ENCODE measurements at regions not wholly inside any gene's neighbourhood (a gene's known extent, or its start where the extent isn't known, plus 50 kb on each side); places are given as distances from the start of the nearest gene placed in this dataset.

- in situ Hi-C loops (cut with MboI) = no loop called here
- no peaks in the 10 kb centered on the region for H3K79me2 ChIP-seq (ENCODE audit: insufficient read depth)
- H3K27ac ChIP-seq = no peak overlapping the region
- no peaks in the 10 kb centered on the region for H4K20me1 ChIP-seq (ENCODE audit: insufficient read depth)
- no peaks in the 10 kb centered on the region for H3F3A ChIP-seq (ENCODE audit: insufficient read depth)
- H2AFZ ChIP-seq = no peak overlapping the region
- no peaks in the 10 kb centered on the region for H3K27me3 ChIP-seq (replicated peaks; ENCODE audit: insufficient read depth)
- no peak overlapping the region for H3K4me2 ChIP-seq (ENCODE audit: unreplicated experiment)
- WGBS, 2 experiments (ENCODE audit: low coverage in 1 of 2, low lambda C conversion rate in 2 of 2, missing lambda C conversion rate in 2 of 2) = 27 to 36% methylated on average over 1 of the region's 1 CpG
- no peaks in the 10 kb centered on the region for H3K36me3 ChIP-seq (ENCODE audit: low read depth)
- H3K9ac ChIP-seq = no peak overlapping the region
- H3K9me2 ChIP-seq (ENCODE audit: insufficient read depth) = no peaks in the 10 kb centered on the region
- H3K9me3 ChIP-seq (ENCODE audit: low read depth) = peaks cover 3% of the 10 kb centered on the region
- H3K4me3 ChIP-seq = no peak overlapping the region
- DNase-seq = no peak
- no peaks in the 10 kb centered on the region for H3K4me1 ChIP-seq (ENCODE audit: insufficient read depth)
- TF ChIP-seq EZH2phosphoT487 (IDR thresholded peaks at IDR 0.05; ENCODE audit: insufficient read depth, low read depth) = no peak
- no peak for TF ChIP-seq EZH2 (IDR thresholded peaks at IDR 0.05; ENCODE audit: insufficient read depth, poor library complexity, severe bottlenecking)
These were observed 182.5 kb upstream of the CDH12 start for GRCh38 chr5:23035555-23036090.

DNA sequence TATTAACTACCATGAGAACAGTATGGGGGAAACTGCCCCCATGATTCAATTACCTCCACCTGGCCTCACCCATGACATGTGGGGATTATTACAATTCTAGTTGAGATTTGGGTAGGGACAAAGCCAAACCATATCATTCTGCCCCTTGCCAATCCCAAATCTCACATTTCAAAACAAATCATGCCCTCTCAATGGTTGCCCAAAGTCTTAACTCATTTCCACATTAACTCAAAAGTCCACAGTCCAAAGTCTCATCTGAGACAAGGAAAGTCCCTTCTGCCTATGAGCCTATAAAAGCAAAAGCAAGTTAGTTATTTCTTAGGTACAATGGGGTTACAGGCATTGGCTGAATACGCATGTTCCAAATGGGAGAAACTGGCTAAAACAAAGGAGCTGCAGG is 180.7 kb upstream of the CDH12 start:
- Histone ChIP-seq H4K20me1 (ENCODE audit: insufficient read depth) (no peaks in the 10 kb centered on the region), H3K27me3 (replicated peaks; ENCODE audit: insufficient read depth) (no peaks in the 10 kb centered on the region), H3K4me3 (no peak overlapping the region), H3K36me3 (ENCODE audit: low read depth) (no peaks in the 10 kb centered on the region), H3K4me1 (ENCODE audit: insufficient read depth) (no peaks in the 10 kb centered on the region), H3F3A (ENCODE audit: insufficient read depth) (no peaks in the 10 kb centered on the region), H3K9me2 (ENCODE audit: insufficient read depth) (no peaks in the 10 kb centered on the region), H3K79me2 (ENCODE audit: insufficient read depth) (no peaks in the 10 kb centered on the region), H3K4me2 (ENCODE audit: unreplicated experiment) (no peak overlapping the region), H3K27ac (no peak overlapping the region), H3K9ac (no peak overlapping the region), H3K9me3 (ENCODE audit: low read depth) (peaks cover 3% of the 10 kb centered on the region), H2AFZ (no peak overlapping the region)
- no peak for DNase-seq
- 30 to 52% methylated on average over 1 of the region's 1 CpG for WGBS, 2 experiments (ENCODE audit: low coverage in 1 of 2, low lambda C conversion rate in 2 of 2, missing lambda C conversion rate in 2 of 2)
- TF ChIP-seq EZH2 (IDR thresholded peaks at IDR 0.05; ENCODE audit: insufficient read depth, poor library complexity, severe bottlenecking) (no peak), EZH2phosphoT487 (IDR thresholded peaks at IDR 0.05; ENCODE audit: insufficient read depth, low read depth) (no peak)
- in situ Hi-C loops (cut with MboI) = no loop called here

GRCh38 chr5:23029290-23029689 is 176.1 kb upstream of the CDH12 start:
- no peaks in the 10 kb centered on the region for H3K36me3 ChIP-seq (ENCODE audit: low read depth)
- H3F3A ChIP-seq (ENCODE audit: insufficient read depth) = no peaks in the 10 kb centered on the region
- H3K27ac ChIP-seq = no peak overlapping the region
- in situ Hi-C loops (cut with MboI) = no loop called here
- H2AFZ ChIP-seq = no peak overlapping the region
- no peaks in the 10 kb centered on the region for H3K79me2 ChIP-seq (ENCODE audit: insufficient read depth)
- no peak for DNase-seq
- H3K4me2 ChIP-seq (ENCODE audit: unreplicated experiment) = no peak overlapping the region
- no peaks in the 10 kb centered on the region for H3K27me3 ChIP-seq (replicated peaks; ENCODE audit: insufficient read depth)
- H3K9me3 ChIP-seq (ENCODE audit: low read depth) = peaks cover 3% of the 10 kb centered on the region
- H3K4me1 ChIP-seq (ENCODE audit: insufficient read depth) = no peaks in the 10 kb centered on the region
- H3K4me3 ChIP-seq = no peak overlapping the region
- no peak for TF ChIP-seq EZH2phosphoT487 (IDR thresholded peaks at IDR 0.05; ENCODE audit: insufficient read depth, low read depth)
- no peak for TF ChIP-seq EZH2 (IDR thresholded peaks at IDR 0.05; ENCODE audit: insufficient read depth, poor library complexity, severe bottlenecking)
- no peaks in the 10 kb centered on the region for H3K9me2 ChIP-seq (ENCODE audit: insufficient read depth)
- H4K20me1 ChIP-seq (ENCODE audit: insufficient read depth) = no peaks in the 10 kb centered on the region
- H3K9ac ChIP-seq = no peak overlapping the region

- no peak for DNase-seq
- no peaks in the 10 kb centered on the region for H3K27me3 ChIP-seq (replicated peaks; ENCODE audit: insufficient read depth)
- no peaks in the 10 kb centered on the region for H3K79me2 ChIP-seq (ENCODE audit: insufficient read depth)
- H2AFZ ChIP-seq = no peak overlapping the region
- H3K9ac ChIP-seq = no peak overlapping the region
- H3K9me3 ChIP-seq (ENCODE audit: low read depth) = peaks cover 3% of the 10 kb centered on the region
- in situ Hi-C loops (cut with MboI) = no loop called here
- no peaks in the 10 kb centered on the region for H3K9me2 ChIP-seq (ENCODE audit: insufficient read depth)
- TF ChIP-seq EZH2 (IDR thresholded peaks at IDR 0.05; ENCODE audit: insufficient read depth, poor library complexity, severe bottlenecking) = no peak
- no peak for TF ChIP-seq EZH2phosphoT487 (IDR thresholded peaks at IDR 0.05; ENCODE audit: insufficient read depth, low read depth)
- no peaks in the 10 kb centered on the region for H3F3A ChIP-seq (ENCODE audit: insufficient read depth)
- H3K36me3 ChIP-seq (ENCODE audit: low read depth) = no peaks in the 10 kb centered on the region
- 43 to 53% methylated on average over 3 of the region's 3 CpGs for WGBS, 2 experiments (ENCODE audit: low coverage in 1 of 2, low lambda C conversion rate in 2 of 2, missing lambda C conversion rate in 2 of 2)
- H3K4me3 ChIP-seq = no peak overlapping the region
- no peak overlapping the region for H3K27ac ChIP-seq
- H3K4me1 ChIP-seq (ENCODE audit: insufficient read depth) = no peaks in the 10 kb centered on the region
- H4K20me1 ChIP-seq (ENCODE audit: insufficient read depth) = no peaks in the 10 kb centered on the region
- H3K4me2 ChIP-seq (ENCODE audit: unreplicated experiment) = no peak overlapping the region
These were observed 175.4 kb upstream of the CDH12 start for GRCh38 chr5:23028445-23029021.

GRCh38 chr5:23027830-23028229 is 174.7 kb upstream of the CDH12 start:
- Histone ChIP-seq H3K79me2 (ENCODE audit: insufficient read depth) (no peaks in the 10 kb centered on the region), H4K20me1 (ENCODE audit: insufficient read depth) (no peaks in the 10 kb centered on the region), H3K9me2 (ENCODE audit: insufficient read depth) (no peaks in the 10 kb centered on the region), H3K27ac (no peak overlapping the region), H3K27me3 (replicated peaks; ENCODE audit: insufficient read depth) (no peaks in the 10 kb centered on the region), H3K4me2 (ENCODE audit: unreplicated experiment) (no peak overlapping the region), H3F3A (ENCODE audit: insufficient read depth) (no peaks in the 10 kb centered on the region), H3K9ac (no peak overlapping the region), H3K4me3 (no peak overlapping the region), H2AFZ (no peak overlapping the region), H3K9me3 (ENCODE audit: low read depth) (peaks cover 3% of the 10 kb centered on the region), H3K4me1 (ENCODE audit: insufficient read depth) (no peaks in the 10 kb centered on the region), H3K36me3 (ENCODE audit: low read depth) (no peaks in the 10 kb centered on the region)
- TF ChIP-seq EZH2 (IDR thresholded peaks at IDR 0.05; ENCODE audit: insufficient read depth, poor library complexity, severe bottlenecking) (no peak), EZH2phosphoT487 (IDR thresholded peaks at IDR 0.05; ENCODE audit: insufficient read depth, low read depth) (no peak)
- in situ Hi-C loops (cut with MboI) = no loop called here
- DNase-seq = no peak
- 19 to 25% methylated on average over 4 of the region's 4 CpGs for WGBS, 2 experiments (ENCODE audit: low coverage in 1 of 2, low lambda C conversion rate in 2 of 2, missing lambda C conversion rate in 2 of 2)
